Keratinocyte (primary cell): ENCODE measurements at regions not wholly inside any gene's neighbourhood (a gene's known extent, or its start where the extent isn't known, plus 50 kb on each side); places are given as distances from the start of the nearest gene placed in this dataset.

Source experiments
- DNase-seq: peaks from one replicate; pipeline ENCODE4 v3.0.0-alpha.2; 2011; ENCODE audit warnings: low read depth, missing footprints, low spot score
- FAIRE-seq: peaks from 2 replicates; lab custom pipeline; 2011; peaks lifted over from hg19 to GRCh38; lab: Jason Lieb, UNC
- H2AFZ ChIP-seq: 2 replicates; pipeline ENCODE4 v1.6.0; 2012; ENCODE audit warnings: low read length, control low read depth, inconsistent platforms; ENCODE audit not compliant: control insufficient read depth
- H3K27ac ChIP-seq: 2 replicates; pipeline ENCODE4 v1.5.1; 2011; ENCODE audit warnings: low read length; ENCODE audit not compliant: control insufficient read depth, insufficient read depth
- H3K27me3 ChIP-seq: 3 replicates; pipeline ENCODE4 v1.6.0; 2011; ENCODE audit warnings: low read length; ENCODE audit not compliant: control insufficient read depth, insufficient read depth; ENCODE audit errors: extremely low read depth
- H3K36me3 ChIP-seq, 2 experiments: 2 replicates in 1 of 2; 3 replicates in 1 of 2; pipeline ENCODE4 v1.5.1; 2011; ENCODE audit warnings: low read length in 2 of 2, mild to moderate bottlenecking in 1 of 2; ENCODE audit not compliant: control insufficient read depth in 2 of 2, insufficient read depth in 2 of 2; ENCODE audit errors: extremely low read depth in 1 of 2
- H3K4me1 ChIP-seq: 3 replicates; pipeline ENCODE4 v1.5.1; 2011; ENCODE audit warnings: low read length; ENCODE audit not compliant: control insufficient read depth, insufficient read depth; ENCODE audit errors: extremely low read depth
- H3K4me2 ChIP-seq: 3 replicates; pipeline ENCODE4 v1.6.0; 2011; ENCODE audit warnings: low read depth, low read length; ENCODE audit not compliant: control insufficient read depth, insufficient read depth; ENCODE audit errors: extremely low read depth
- H3K4me3 ChIP-seq, 3 experiments: fragments of 200-600 bp in 1 of 3; sonication (generic) in 1 of 3; 2 replicates in 2 of 3; 3 replicates in 1 of 3; pipeline ENCODE4 v1.5.1; 2011 to 2016; ENCODE audit warnings: low read length in 3 of 3, mild to moderate bottlenecking in 3 of 3, control low read depth in 2 of 3, inconsistent platforms in 1 of 3, low read depth in 1 of 3, mixed read lengths in 1 of 3, mixed run types in 1 of 3, moderate library complexity in 1 of 3; ENCODE audit not compliant: control insufficient read depth in 2 of 3, insufficient read depth in 2 of 3; ENCODE audit errors: extremely low read depth in 1 of 3
- H3K79me2 ChIP-seq: 2 replicates; pipeline ENCODE4 v1.6.0; 2012; ENCODE audit warnings: low read length; ENCODE audit not compliant: control insufficient read depth, insufficient read depth
- H3K9ac ChIP-seq: 3 replicates; pipeline ENCODE4 v1.6.0; 2011; ENCODE audit warnings: low read length; ENCODE audit not compliant: control insufficient read depth, insufficient read depth; ENCODE audit errors: extremely low read depth
- H3K9me1 ChIP-seq: 3 replicates; pipeline ENCODE4 v1.6.0; 2011; ENCODE audit warnings: low read length; ENCODE audit not compliant: control insufficient read depth, insufficient read depth; ENCODE audit errors: extremely low read depth
- H3K9me3 ChIP-seq: 2 replicates; pipeline ENCODE4 v1.5.1; 2012; ENCODE audit warnings: low read depth, low read length; ENCODE audit not compliant: control insufficient read depth
- H4K20me1 ChIP-seq: 3 replicates; pipeline ENCODE4 v1.6.0; 2011; ENCODE audit warnings: low read length; ENCODE audit not compliant: control insufficient read depth, insufficient read depth; ENCODE audit errors: extremely low read depth
- CTCF ChIP-seq, 3 experiments: IDR thresholded peaks in 1 of 3; conservative IDR thresholded peaks in 1 of 3; optimal IDR thresholded peaks in 1 of 3; 2 replicates in 2 of 3; 3 replicates in 1 of 3; pipeline versions ENCODE3 to v1.5.1; 2011; ENCODE audit warnings: low read length in 3 of 3, mild to moderate bottlenecking in 3 of 3, moderate library complexity in 2 of 3, control low read depth in 1 of 3, inconsistent platforms in 1 of 3; ENCODE audit not compliant: insufficient read depth in 2 of 3; ENCODE audit errors: extremely low read depth in 1 of 3
- EZH2 ChIP-seq: IDR thresholded peaks from one replicate; pipeline ENCODE4 v1.6.1; 2012; ENCODE audit warnings: inconsistent platforms, mild to moderate bottlenecking, low read length, moderate library complexity
- dilution Hi-C: fragments of 300-500 bp; cut with MboI; formaldehyde crosslinking; loops from one replicate; pipeline ENCODE4 v1.7.0; 2020; ENCODE audit warnings: low sequenced_read_pairs; ENCODE audit not compliant: extremely low pct_ligation_motif_present

GRCh38 chr16:86634292-86634691 lies 55.9 kb downstream of the FOXL1 start:
- no peaks in the 10 kb centered on the region for H4K20me1 ChIP-seq
- H3K27ac ChIP-seq, result no peak overlapping the region
- TF ChIP-seq CTCF (optimal IDR thresholded peaks at IDR 0.05 in 1 of 3, IDR thresholded peaks at IDR 0.05 in 1 of 3, conservative IDR thresholded peaks at IDR 0.05 in 1 of 3; ENCODE audit: extremely low read depth in 1 of 3, insufficient read depth in 2 of 3, low read length in 3 of 3) (no peak), EZH2 (no peak)
- no peaks in the 10 kb centered on the region for H3K36me3 ChIP-seq
- H3K9me3 ChIP-seq, result no peaks in the 10 kb centered on the region
- H3K79me2 ChIP-seq, result no peaks in the 10 kb centered on the region
- H3K9ac ChIP-seq, result no peak overlapping the region
- H3K9me1 ChIP-seq, result no peaks in the 10 kb centered on the region
- dilution Hi-C loops, result no loop called here
- FAIRE-seq (no peak), DNase-seq (no peak)
- H3K4me3 ChIP-seq, result no peak overlapping the region
- H3K27me3 ChIP-seq, result peaks cover 4% of the 10 kb centered on the region
- no peak overlapping the region for H2AFZ ChIP-seq
- H3K4me1 ChIP-seq, result no peaks in the 10 kb centered on the region
- no peak overlapping the region for H3K4me2 ChIP-seq

GRCh38 chr16:86635176-86635876 lies 57.0 kb downstream of the FOXL1 start:
- no peak for FAIRE-seq
- DNase-seq, result no peak
- H3K9me3 ChIP-seq, result no peaks in the 10 kb centered on the region
- no peaks in the 10 kb centered on the region for H3K79me2 ChIP-seq
- no peak overlapping the region for H3K4me2 ChIP-seq
- no peak for TF ChIP-seq EZH2
- no peak for TF ChIP-seq CTCF (optimal IDR thresholded peaks at IDR 0.05 in 1 of 3, IDR thresholded peaks at IDR 0.05 in 1 of 3, conservative IDR thresholded peaks at IDR 0.05 in 1 of 3; ENCODE audit: extremely low read depth in 1 of 3, insufficient read depth in 2 of 3, low read length in 3 of 3)
- dilution Hi-C loops, result no loop called here
- no peaks in the 10 kb centered on the region for H3K9me1 ChIP-seq
- H4K20me1 ChIP-seq, result no peaks in the 10 kb centered on the region
- H3K27ac ChIP-seq, result no peak overlapping the region
- no peak overlapping the region for H3K9ac ChIP-seq
- H3K4me3 ChIP-seq, result no peak overlapping the region
- H2AFZ ChIP-seq, result no peak overlapping the region
- H3K27me3 ChIP-seq, result peaks cover 7% of the 10 kb centered on the region
- no peaks in the 10 kb centered on the region for H3K4me1 ChIP-seq
- H3K36me3 ChIP-seq, result no peaks in the 10 kb centered on the region
